Astrocyte of the cerebellum (primary cell): ENCODE measurements at regions not wholly inside any gene's neighbourhood (a gene's known extent, or its start where the extent isn't known, plus 50 kb on each side); places are given as distances from the start of the nearest gene placed in this dataset.
A peak's percentile ranks its signal among the peaks of the same experiment; 100 is the strongest.
"Not testable (repeated sequence)": the region's sequence is repeated elsewhere in the genome, so short reads cannot be mapped to it uniquely, and the experiment has no call there.

Source experiments
- DNase-seq: peaks from one replicate; pipeline ENCODE4 v3.0.0-alpha.2; 2011; ENCODE audit warnings: low read depth
- H3K4me3 ChIP-seq: 2 replicates; pipeline ENCODE4 v1.5.1; 2011; ENCODE audit warnings: mild to moderate bottlenecking, low read depth, low read length, moderate library complexity
- CTCF ChIP-seq: IDR thresholded peaks from 2 replicates; pipeline ENCODE4 v1.5.1; 2012; ENCODE audit warnings: low read length, low read depth, moderate library complexity, mild to moderate bottlenecking; ENCODE audit errors: missing control alignments
- in situ Hi-C: cut with HindIII; loops from 2 replicates; pipeline ENCODE4 v1.10.0; 2017; ENCODE audit warnings: low sequenced_read_pairs

DNA sequence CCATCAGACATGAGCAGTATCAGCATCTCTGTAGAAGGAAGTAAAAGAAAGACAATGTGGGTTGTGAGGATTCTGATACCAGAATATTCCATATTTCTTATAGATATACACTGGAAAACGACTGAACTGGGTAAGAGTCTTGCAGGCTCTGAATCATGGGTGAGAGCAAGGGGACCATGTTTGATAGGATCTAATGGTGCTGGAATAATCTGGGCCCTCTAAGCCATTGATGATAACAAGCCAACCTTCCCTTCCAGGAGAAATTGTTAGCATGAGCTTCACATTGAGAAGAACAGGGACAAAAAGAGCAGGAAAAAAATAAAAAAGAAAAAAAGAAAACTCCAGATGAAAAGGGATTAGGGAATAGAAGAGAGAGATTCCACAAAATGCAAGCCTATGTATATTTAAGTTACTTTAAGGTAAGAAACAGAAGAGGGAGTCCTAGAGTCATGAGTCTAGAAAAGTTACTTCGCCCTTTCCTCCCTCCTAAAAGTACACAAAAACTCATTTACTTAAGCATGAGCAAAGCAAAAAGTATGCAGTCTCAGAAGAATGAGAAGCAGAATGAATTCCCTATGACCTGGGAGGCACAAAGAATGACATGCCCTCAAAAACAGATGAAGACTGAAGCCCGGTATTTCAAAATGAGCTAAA is 181.9 kb downstream of the TMEM26 start:
- no peak for DNase-seq
- TF ChIP-seq CTCF: no peak
- no peak overlapping the region for H3K4me3 ChIP-seq
- in situ Hi-C loops: no loop called here

DNA sequence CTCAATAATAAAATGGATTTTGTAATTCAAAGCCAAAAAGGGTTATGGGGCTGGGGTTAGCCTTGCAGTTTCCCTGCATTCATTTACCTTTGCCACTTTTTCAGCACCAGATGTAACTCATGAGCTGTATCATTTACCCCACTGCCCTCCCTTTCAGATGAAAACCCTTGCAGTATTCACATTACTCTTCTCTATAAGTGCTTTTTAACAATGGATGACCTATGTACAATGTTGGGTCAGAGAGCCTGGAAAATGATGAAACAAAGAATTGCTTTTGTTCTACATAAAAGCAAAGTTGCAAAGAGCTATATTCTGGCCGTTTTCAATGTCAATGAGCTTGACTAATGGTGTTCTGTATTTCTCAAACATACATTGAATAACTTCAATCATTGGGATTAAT is 189.7 kb downstream of the TMEM26 start:
- in situ Hi-C loops: no loop called here
- DNase-seq: no peak
- no peak for TF ChIP-seq CTCF
- H3K4me3 ChIP-seq: no peak overlapping the region

- no peak for TF ChIP-seq CTCF
- DNase-seq: peak; percentile 15
Observed at GRCh38 chr10:61262486-61263261, 190.5 kb downstream of the TMEM26 start.

GRCh38 chr10:61257956-61258496 is 195.2 kb downstream of the TMEM26 start:
- no peak for DNase-seq
- in situ Hi-C loops: no loop called here
- TF ChIP-seq CTCF: no peak
- H3K4me3 ChIP-seq: no peak overlapping the region

More at GRCh38 chr10:61262486-61263261, 190.5 kb downstream of the TMEM26 start:
- H3K4me3 ChIP-seq: no peak overlapping the region
- in situ Hi-C loops: no loop called here

DNA sequence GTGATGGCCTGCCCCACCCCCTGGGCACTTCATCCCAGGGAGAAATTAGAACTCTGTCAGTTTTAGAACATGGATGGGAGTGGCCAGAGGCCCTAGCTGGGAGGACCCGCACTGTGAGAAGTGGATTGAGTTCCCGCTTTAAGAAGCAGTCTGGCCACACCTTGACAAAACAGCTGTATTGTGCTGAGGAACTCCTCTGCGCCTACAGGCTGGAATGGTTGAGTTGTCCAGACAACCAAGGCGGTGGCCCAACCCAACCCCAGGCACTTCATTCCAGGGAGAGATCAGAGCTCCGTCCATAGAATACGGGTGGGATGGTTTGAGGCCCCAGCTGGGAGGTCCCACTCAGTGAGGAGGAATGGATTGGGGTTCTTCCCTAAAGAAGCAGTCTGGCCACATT is 196.0 kb downstream of the TMEM26 start:
- no peak overlapping the region for H3K4me3 ChIP-seq

GRCh38 chr10:61252326-61252725 is 200.9 kb downstream of the TMEM26 start:
- H3K4me3 ChIP-seq, DNase-seq, in situ Hi-C loops: not testable (repeated sequence)

More for the DNA sequence above, 196.0 kb downstream of the TMEM26 start:
- DNase-seq: no peak
- in situ Hi-C loops: no loop called here
- TF ChIP-seq CTCF: no peak

DNA sequence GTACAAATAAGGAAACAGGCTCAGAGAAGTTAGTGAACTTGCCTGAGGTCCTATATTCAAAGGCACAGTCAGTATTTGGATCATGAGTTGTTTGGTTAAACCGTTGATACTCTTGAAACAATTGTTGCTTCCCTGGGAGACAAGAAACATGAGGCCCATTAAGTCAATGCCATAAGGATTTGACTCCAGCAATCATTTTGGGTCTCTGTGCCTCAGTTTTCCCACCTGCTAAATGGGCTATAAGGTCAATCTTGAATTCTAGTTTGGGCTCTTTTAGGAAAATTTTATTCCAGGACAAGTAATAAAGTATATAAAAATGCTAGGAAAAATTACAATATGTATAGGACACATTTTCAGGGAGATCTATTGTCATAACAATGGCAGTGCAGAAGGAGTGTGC is 202.1 kb downstream of the TMEM26 start:
- no peak overlapping the region for H3K4me3 ChIP-seq
- no peak for DNase-seq
- in situ Hi-C loops: no loop called here
- TF ChIP-seq CTCF: no peak
